Memory B cell (primary cell): ENCODE measurements at regions not wholly inside any gene's neighbourhood (a gene's known extent, or its start where the extent isn't known, plus 50 kb on each side); places are given as distances from the start of the nearest gene placed in this dataset.
"Not testable (repeated sequence)": the region's sequence is repeated elsewhere in the genome, so short reads cannot be mapped to it uniquely, and the experiment has no call there.

ENCODE experiments used
- ATAC-seq: fragments of 150-1000 bp; cut with Tn5 transposase; 2 replicates; pipeline ENCODE4 v1.10.0; 2021; ENCODE audit warnings: low read depth, mild to moderate bottlenecking, moderate library complexity
- DNase-seq, 2 donors: peaks; one replicate each; pipeline ENCODE4 v3.0.0; 2022; ENCODE audit warnings: low spot score in 2 of 2
- H3K27ac Mint-ChIP-seq: one replicate; pipeline ENCODE4 v1.8.0; 2022; ENCODE audit warnings: mild to moderate bottlenecking, moderate library complexity, mixed read lengths
- H3K27me3 Mint-ChIP-seq: one replicate; pipeline ENCODE4 v1.8.0; 2022; ENCODE audit warnings: mixed read lengths
- H3K36me3 Mint-ChIP-seq: one replicate; pipeline ENCODE4 v1.8.0; 2022; ENCODE audit warnings: mild to moderate bottlenecking, mixed read lengths
- H3K4me1 Mint-ChIP-seq: one replicate; pipeline ENCODE4 v1.8.0; 2022; ENCODE audit warnings: mixed read lengths
- H3K4me3 Mint-ChIP-seq: one replicate; pipeline ENCODE4 v1.8.0; 2022; ENCODE audit warnings: mild to moderate bottlenecking, moderate library complexity, mixed read lengths
- H3K9me3 Mint-ChIP-seq: one replicate; pipeline ENCODE4 v1.8.0; 2022; ENCODE audit warnings: mixed read lengths

DNA sequence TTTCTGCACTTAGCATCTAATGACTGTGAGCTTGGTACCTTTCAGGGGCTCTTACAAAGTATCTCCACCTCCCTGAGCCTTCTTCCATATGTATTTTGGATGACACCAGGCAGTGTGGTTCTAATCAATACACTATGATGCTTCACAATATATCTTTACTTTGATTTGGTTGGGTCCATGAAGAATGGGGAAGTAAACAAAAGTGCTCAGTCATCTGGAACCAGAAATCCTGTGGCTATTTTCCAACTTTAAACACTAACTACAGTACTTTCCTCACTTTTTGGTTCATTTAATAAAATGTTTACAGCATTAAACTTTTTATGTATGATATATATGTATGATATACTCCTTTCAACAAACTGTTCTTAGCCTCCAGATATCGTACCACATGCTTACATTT, 216.4 kb upstream of the AFF2 start:
- no peak for ATAC-seq
- no peak overlapping the region for H3K27ac Mint-ChIP-seq
- H3K27me3 Mint-ChIP-seq, result no peaks in the 10 kb centered on the region
- peaks cover 3% of the 10 kb centered on the region for H3K4me1 Mint-ChIP-seq
- DNase-seq, result no peak
- no peaks in the 10 kb centered on the region for H3K36me3 Mint-ChIP-seq
- H3K4me3 Mint-ChIP-seq, result no peak overlapping the region
- no peaks in the 10 kb centered on the region for H3K9me3 Mint-ChIP-seq

DNA sequence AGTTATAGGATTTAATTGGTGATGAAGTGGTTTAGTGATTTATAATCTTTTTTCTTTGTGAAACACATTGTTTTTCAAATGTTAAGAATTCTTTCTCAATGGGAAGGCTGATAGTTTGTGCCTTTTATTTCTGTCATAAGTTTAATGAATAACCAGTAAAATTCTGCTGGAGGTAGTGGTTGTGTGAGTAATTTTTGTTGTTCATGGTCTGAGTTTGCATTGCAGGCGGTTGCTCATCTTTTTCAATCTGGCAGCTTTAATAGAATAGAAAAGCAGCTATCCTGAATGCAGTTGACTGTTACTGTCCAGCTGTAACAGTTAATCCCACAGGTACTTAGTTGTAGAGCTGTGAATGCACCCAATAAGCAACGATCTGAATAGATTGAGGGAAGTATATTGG, 215.6 kb upstream of the AFF2 start:
- H3K27ac Mint-ChIP-seq, result no peak overlapping the region

DNA sequence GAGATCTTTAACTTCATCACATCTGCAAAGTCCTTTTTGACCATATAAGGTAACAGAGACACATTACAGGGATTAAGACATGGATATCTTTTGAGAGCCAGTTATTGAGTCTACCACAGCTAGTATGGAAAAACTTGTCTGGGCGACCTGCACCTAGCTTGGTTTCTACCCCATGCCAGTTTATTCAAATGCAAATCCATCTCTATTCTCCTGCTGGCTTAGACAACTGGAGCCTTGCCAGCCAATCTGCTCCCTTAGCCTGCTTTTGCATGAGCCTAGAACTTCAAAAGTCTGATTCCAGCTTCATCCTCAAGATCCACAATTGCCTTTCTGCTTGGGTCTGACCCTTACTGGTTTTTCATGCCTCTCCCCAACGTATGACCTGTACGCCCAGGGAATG, 212.0 kb upstream of the AFF2 start:
- ATAC-seq, result no peak
- Mint-ChIP-seq H3K4me1 (peaks cover 3% of the 10 kb centered on the region), H3K27ac (no peak overlapping the region), H3K27me3 (no peaks in the 10 kb centered on the region), H3K9me3 (no peaks in the 10 kb centered on the region), H3K4me3 (no peak overlapping the region), H3K36me3 (no peaks in the 10 kb centered on the region)
- DNase-seq, result no peak

More for the DNA sequence above, 215.6 kb upstream of the AFF2 start:
- no peak for DNase-seq
- no peaks in the 10 kb centered on the region for H3K36me3 Mint-ChIP-seq
- ATAC-seq, result no peak
- H3K4me1 Mint-ChIP-seq, result peaks cover 3% of the 10 kb centered on the region
- H3K27me3 Mint-ChIP-seq, result no peaks in the 10 kb centered on the region
- no peak overlapping the region for H3K4me3 Mint-ChIP-seq
- H3K9me3 Mint-ChIP-seq, result no peaks in the 10 kb centered on the region

DNA sequence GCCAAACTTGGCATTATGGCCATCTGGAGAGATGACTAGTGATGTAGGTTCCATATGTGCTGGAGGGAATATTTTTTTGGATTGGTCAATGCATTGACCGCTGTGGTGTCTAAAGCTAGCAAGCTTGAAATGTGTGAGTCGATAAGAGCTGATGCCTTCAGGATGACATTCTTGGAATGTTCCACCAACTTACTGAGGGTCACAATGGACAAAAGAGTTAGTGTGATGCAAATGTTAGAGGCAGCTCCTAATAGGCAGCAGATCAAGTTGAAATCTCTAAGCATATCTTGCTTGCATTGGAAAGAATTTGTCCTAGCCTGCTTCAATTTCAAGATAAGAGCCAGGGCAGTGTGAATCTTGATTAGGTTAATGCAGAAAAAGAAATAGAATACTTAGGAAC, 210.4 kb upstream of the AFF2 start:
- no peak for DNase-seq
- H3K27ac Mint-ChIP-seq, result no peak overlapping the region
- no peaks in the 10 kb centered on the region for H3K4me1 Mint-ChIP-seq
- no peaks in the 10 kb centered on the region for H3K9me3 Mint-ChIP-seq
- no peak for ATAC-seq
- H3K27me3 Mint-ChIP-seq, result no peaks in the 10 kb centered on the region
- H3K4me3 Mint-ChIP-seq, result no peak overlapping the region
- no peaks in the 10 kb centered on the region for H3K36me3 Mint-ChIP-seq

DNA sequence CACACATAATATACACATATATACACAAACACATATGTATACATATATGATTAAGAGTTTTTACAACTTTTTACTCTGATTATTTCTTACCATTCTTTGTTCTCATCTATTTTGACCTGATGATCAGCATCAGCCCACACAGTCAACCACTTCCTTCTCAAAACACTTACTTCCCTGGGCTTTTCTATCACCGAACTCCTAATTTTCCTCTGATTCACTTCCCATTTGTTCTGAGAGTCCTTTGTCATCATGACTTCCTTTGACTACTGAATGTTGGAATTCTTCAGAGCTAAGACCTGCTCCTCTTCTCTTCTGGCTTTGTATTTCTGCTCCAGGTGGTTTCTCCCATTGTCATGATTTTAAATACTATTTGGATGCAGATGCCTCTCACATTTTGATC, 209.5 kb upstream of the AFF2 start:
- no peak overlapping the region for H3K4me3 Mint-ChIP-seq
- no peaks in the 10 kb centered on the region for H3K36me3 Mint-ChIP-seq
- ATAC-seq, result no peak
- H3K4me1 Mint-ChIP-seq, result no peaks in the 10 kb centered on the region
- DNase-seq, result no peak
- H3K27ac Mint-ChIP-seq, result no peak overlapping the region
- H3K27me3 Mint-ChIP-seq, result no peaks in the 10 kb centered on the region
- H3K9me3 Mint-ChIP-seq, result peaks cover 3% of the 10 kb centered on the region

DNA sequence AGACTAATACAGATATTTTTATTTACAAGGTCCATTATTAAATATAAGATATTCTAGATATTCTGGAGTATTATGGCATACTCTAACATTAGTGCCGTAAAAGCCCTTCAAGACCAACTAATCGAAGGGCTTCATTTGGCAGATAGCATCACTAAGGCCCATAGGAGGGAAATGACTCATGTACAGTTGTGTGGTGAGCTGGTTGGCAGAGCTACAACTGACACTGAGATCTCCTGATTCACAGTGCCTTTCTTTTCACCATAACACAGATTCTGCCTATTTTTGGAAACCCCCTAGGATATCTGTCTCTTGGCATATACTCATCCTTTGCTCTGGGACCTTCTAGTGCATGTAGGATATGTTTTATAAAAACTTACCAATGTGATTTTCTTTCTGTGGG, 201.7 kb upstream of the AFF2 start:
- no peaks in the 10 kb centered on the region for H3K27me3 Mint-ChIP-seq
- no peaks in the 10 kb centered on the region for H3K36me3 Mint-ChIP-seq
- peaks cover 3% of the 10 kb centered on the region for H3K9me3 Mint-ChIP-seq
- DNase-seq (no peak), ATAC-seq (no peak)
- H3K4me1 Mint-ChIP-seq, result no peaks in the 10 kb centered on the region
- no peak overlapping the region for H3K4me3 Mint-ChIP-seq
- H3K27ac Mint-ChIP-seq, result no peak overlapping the region

DNA sequence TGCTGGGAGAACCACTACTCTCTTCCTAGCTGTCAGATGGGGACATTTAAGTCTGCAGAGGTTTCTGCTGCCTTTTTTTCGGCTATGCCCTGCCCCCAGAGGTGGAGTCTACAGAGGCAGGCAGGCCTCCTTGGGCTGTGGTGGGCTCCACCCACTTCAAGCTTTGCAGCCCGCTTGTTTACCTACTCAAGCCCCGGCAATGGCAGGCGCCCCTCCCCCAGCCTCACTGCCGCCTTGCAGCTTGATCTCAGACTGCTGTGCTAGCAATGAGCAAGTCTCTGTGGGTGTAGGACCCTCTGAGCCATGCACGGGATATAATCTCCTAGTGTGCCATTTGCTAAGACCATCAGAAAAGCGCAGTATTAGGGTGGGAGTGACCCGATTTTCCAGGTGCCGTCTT, 195.2 kb upstream of the AFF2 start:
- not testable (repeated sequence) for H3K27ac Mint-ChIP-seq, H3K36me3 Mint-ChIP-seq, DNase-seq, H3K4me1 Mint-ChIP-seq, H3K27me3 Mint-ChIP-seq, H3K9me3 Mint-ChIP-seq, ATAC-seq, H3K4me3 Mint-ChIP-seq

DNA sequence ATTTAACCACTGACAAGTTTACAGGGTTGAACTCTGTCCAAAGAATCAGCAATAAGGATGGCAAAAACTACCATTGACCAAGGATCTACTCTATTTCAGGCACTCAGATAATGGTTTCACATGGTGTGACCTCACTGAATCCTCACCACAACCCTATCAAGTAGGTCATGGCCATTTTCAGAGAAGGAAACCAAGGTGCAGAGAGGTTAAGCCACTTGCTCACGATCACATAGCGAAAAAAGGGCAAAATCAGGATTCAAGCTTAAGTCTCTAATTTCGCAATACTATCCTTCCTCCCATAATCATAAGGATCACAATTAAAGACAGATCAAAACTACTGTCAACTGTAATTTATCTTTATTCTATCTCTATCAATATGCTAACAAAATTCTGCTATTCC, 191.0 kb upstream of the AFF2 start:
- ATAC-seq (no peak), DNase-seq (no peak)
- Mint-ChIP-seq H3K4me3 (no peak overlapping the region), H3K27me3 (no peaks in the 10 kb centered on the region), H3K4me1 (peaks cover 7% of the 10 kb centered on the region), H3K36me3 (no peaks in the 10 kb centered on the region), H3K27ac (no peak overlapping the region), H3K9me3 (no peaks in the 10 kb centered on the region)

DNA sequence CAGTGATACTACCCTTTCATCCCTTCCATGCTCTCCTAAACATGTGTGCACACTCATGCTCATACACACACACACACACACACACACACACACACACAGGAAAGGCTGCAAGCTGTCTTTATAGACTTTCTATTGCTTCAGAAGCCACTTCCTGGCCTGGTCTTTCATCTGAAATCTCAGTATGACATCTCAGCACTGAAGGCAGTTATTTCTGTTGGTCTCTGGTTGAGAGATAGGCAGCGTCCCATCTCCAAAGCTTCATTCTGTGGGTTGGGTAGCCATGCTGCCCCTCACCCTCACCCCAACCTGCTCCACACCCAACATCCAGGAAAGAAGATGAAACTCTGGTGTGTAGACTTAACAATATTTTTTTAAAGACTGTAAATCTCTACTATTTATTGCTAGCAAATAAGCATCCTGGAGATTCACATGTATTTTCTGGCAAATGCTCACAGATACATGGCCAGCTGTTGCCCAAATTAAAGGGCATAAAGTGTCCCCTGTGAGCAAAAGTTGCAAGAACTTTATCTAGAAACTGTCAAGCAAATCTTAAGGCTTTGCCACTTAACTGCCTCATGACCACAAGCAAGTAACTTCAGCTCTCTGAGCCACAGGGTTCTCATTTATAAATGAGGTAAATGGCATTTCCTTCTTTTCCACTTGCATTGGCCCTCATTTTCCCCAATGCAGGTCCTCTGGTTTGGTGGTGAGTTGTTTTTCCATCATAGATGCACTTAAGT, 189.8 kb upstream of the AFF2 start:
- H3K9me3 Mint-ChIP-seq, result no peaks in the 10 kb centered on the region
- H3K27ac Mint-ChIP-seq, result no peak overlapping the region
- peaks cover 7% of the 10 kb centered on the region for H3K4me1 Mint-ChIP-seq
- H3K4me3 Mint-ChIP-seq, result no peak overlapping the region
- no peak for ATAC-seq
- H3K27me3 Mint-ChIP-seq, result no peaks in the 10 kb centered on the region
- no peaks in the 10 kb centered on the region for H3K36me3 Mint-ChIP-seq
- DNase-seq, result no peak

DNA sequence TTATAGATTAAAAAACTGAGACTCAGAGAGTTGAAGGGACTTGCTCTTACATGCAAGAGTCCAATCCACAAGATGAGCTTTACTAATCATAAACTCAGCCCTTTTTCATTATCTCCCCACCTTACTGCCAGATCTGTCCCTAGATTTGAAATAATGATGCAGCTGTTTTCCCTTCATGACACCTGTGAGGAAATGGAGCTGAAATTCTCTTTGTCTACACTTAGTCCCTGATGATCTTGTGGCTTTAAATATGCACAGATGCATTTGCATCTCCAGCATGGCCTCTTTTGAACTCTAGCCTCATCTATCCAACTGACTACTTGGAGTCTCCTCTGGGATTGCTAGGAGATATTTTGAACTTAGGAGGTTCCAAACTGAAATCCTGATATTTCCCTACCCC, 188.9 kb upstream of the AFF2 start:
- Mint-ChIP-seq H3K4me3 (no peak overlapping the region), H3K4me1 (peaks cover 7% of the 10 kb centered on the region), H3K27ac (no peak overlapping the region), H3K36me3 (no peaks in the 10 kb centered on the region), H3K27me3 (no peaks in the 10 kb centered on the region), H3K9me3 (no peaks in the 10 kb centered on the region)
- ATAC-seq (no peak), DNase-seq (no peak)

DNA sequence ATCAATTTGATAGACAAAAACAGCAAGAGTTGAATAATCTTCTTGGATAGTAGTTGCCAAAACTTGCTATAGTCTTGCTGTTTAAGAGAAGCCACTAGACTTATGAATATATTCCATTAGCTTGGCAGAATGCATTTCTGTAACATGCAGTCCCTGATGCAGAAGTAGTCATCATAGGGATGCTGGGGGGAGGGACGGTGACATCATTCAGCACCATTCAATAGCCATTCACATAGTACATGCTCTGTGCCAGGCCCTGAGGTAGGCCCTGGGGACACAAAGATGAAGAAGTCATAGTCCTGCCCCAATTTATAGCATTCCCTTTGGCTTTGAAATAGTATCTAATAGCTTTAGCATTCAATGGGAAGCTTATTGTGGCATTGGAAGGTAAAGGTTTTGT, 185.5 kb upstream of the AFF2 start:
- Mint-ChIP-seq H3K4me1 (peaks cover 7% of the 10 kb centered on the region), H3K9me3 (no peaks in the 10 kb centered on the region), H3K36me3 (no peaks in the 10 kb centered on the region), H3K27me3 (no peaks in the 10 kb centered on the region), H3K27ac (no peak overlapping the region), H3K4me3 (no peak overlapping the region)
- DNase-seq, result no peak
- no peak for ATAC-seq

DNA sequence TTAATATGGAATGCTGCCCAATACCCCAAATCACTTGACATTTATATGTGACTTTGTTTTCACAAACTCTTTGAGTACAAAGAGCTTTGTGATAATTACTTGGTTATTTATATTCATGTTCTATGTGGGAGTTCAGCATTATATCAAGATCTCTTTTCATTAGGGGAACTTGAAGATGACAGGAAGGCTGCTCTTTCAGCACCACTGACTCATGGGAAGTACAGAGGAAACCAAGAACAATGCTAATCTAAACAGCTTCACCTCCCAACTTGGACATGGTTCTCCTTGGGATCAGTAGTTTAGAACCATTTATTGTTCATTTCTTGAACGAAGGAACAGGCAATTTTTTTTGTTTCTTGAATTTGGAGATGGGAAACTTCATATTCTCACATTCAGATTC, 184.0 kb upstream of the AFF2 start:
- ATAC-seq (no peak), DNase-seq (no peak)
- Mint-ChIP-seq H3K27ac (no peak overlapping the region), H3K27me3 (no peaks in the 10 kb centered on the region), H3K4me3 (no peak overlapping the region), H3K9me3 (no peaks in the 10 kb centered on the region), H3K36me3 (peaks cover 1% of the 10 kb centered on the region), H3K4me1 (peaks cover 3% of the 10 kb centered on the region)

DNA sequence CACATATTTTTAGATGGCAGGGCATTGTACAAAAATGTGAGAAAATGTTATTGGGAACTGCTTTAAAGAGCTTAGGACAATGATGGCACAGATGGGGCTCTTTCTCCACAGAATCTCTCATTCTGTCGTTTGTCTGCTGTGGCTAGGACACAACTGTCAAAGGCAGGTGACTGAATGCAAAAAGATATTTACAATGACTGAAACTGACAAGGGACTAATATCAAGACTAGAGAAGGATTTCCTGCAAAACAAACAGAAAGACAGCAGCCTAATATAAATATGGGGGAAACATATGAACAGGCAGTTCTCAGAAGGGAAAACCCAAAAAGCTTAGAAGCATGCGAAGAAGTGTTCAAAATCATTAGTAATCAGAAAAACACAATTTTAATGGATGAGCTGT, 177.5 kb upstream of the AFF2 start:
- ATAC-seq, result no peak
- Mint-ChIP-seq H3K27me3 (no peaks in the 10 kb centered on the region), H3K27ac (no peak overlapping the region), H3K9me3 (peaks cover 1% of the 10 kb centered on the region), H3K4me3 (no peak overlapping the region), H3K36me3 (peaks cover 1% of the 10 kb centered on the region), H3K4me1 (no peaks in the 10 kb centered on the region)
- no peak for DNase-seq

DNA sequence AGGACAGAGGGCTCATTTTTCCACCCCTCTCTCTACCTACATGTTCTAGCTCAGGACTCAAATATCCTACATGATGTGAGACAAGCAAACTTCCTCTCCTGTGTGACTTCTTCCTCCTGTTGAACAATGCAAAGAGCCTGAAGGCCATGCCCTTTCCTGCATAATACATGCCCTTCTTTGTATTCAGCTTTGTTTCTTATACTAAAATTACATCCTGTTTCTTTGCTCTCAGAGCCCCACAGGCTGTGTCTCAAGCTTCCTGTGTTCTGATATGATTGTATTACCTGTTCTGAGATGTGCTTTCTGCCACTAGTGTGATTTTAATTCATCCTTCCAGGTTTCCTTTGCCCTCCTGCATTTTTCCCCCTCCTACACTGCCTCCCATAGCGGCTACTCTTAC, 166.4 kb upstream of the AFF2 start:
- Mint-ChIP-seq H3K36me3 (no peaks in the 10 kb centered on the region), H3K4me1 (peaks cover 11% of the 10 kb centered on the region), H3K27me3 (no peaks in the 10 kb centered on the region), H3K27ac (no peak overlapping the region), H3K9me3 (no peaks in the 10 kb centered on the region), H3K4me3 (no peak overlapping the region)
- DNase-seq (no peak), ATAC-seq (peak; percentile 42)

DNA sequence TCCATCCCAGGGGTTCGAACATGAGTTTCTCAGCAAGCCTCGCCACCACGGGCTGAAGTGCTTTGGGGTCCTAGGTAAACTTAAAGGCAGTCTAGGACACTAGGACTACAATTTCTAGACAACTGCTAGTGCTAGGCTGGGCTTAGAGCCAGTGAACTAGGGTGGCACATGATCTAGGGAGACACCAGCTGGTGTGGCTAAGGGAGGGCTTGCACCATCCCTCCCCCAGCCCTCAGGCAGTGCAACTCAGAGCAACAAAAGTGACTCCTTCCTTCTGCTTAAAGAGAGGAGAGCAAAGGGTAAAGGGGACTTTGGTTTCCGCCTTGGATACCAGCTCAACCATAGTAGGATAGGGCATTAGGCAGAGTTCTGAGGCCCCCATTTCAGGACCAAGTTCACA, 162.5 kb upstream of the AFF2 start:
- DNase-seq (no peak), ATAC-seq (no peak)
- Mint-ChIP-seq H3K36me3 (no peaks in the 10 kb centered on the region), H3K4me3 (no peak overlapping the region), H3K4me1 (peaks cover 13% of the 10 kb centered on the region), H3K9me3 (no peaks in the 10 kb centered on the region), H3K27ac (no peak overlapping the region), H3K27me3 (no peaks in the 10 kb centered on the region)
